SH-SY5Y (cell line): ENCODE measurements at regions not wholly inside any gene's neighbourhood (a gene's known extent, or its start where the extent isn't known, plus 50 kb on each side); places are given as distances from the start of the nearest gene placed in this dataset.

Source experiments
- GATA2 ChIP-seq: IDR thresholded peaks from 2 replicates; pipeline ENCODE4 v1.6.1; 2011; ENCODE audit warnings: mild to moderate bottlenecking, low read depth, low read length
- GATA3 ChIP-seq: IDR thresholded peaks from 2 replicates; pipeline ENCODE4 v1.6.1; 2011; ENCODE audit warnings: low read depth, mild to moderate bottlenecking, low read length, moderate library complexity

- TF ChIP-seq GATA2, result no peak
- TF ChIP-seq GATA3, result no peak
Observed at GRCh38 chr16:88296437-88297177, 86.2 kb upstream of the ZNF469 start.

DNA sequence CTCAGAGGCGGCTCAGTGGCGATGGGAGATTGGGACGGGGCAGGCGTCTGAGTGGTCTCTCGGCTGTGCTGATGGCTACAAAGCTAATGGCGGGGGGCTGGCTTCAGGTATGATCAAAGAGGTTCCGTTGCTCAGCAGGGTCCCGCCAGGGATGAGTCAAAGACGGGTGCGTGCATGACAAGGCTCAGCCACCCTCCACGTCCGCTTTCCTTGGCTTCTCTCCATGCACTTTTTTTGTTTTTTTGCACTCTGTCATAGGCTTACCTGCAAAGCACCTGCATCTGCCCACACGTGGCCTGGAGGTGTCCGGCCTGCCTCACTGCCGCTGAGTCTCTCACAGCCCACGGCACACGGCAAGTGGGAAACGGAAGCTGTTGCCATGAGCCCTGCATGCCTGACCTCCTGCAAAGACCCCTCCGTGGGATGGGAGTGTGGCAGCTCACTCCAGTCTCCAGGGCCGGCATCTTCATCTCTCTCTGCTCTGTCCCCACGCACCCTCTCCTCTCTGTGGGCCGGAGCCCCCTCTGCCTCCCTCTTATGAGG, 85.5 kb upstream of the ZNF469 start:
- TF ChIP-seq GATA2 (no peak), GATA3 (no peak)

GRCh38 chr16:88298181-88298832, 84.5 kb upstream of the ZNF469 start:
- TF ChIP-seq GATA3 (no peak), GATA2 (no peak)

GRCh38 chr16:88298833-88299745, 83.7 kb upstream of the ZNF469 start:
- TF ChIP-seq GATA3 (no peak), GATA2 (no peak)

- no peak for TF ChIP-seq GATA2
- TF ChIP-seq GATA3, result no peak
Observed at GRCh38 chr16:88299751-88300462, 82.9 kb upstream of the ZNF469 start.

DNA sequence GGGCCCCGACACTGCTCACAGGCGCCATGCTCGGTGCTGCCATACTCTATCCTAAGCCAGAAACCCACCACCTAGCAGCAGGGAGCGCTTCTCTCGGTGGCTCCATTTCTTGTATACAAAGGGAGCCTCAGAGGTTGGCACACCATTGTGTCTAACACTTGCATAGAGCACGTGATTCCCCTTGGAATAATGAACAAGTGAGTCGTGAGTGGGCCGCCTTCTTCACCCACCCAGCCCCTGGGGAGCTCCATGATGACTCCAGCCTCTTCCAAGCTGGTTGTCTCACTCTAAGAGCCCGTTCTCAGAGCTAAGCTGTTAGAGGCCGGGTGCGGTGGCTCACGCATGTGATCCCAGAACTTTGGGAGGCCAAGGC, 82.3 kb upstream of the ZNF469 start:
- TF ChIP-seq GATA2 (no peak), GATA3 (no peak)

- no peak for TF ChIP-seq GATA2
- TF ChIP-seq GATA3, result no peak
Observed at GRCh38 chr16:88301431-88301830, 81.3 kb upstream of the ZNF469 start.

DNA sequence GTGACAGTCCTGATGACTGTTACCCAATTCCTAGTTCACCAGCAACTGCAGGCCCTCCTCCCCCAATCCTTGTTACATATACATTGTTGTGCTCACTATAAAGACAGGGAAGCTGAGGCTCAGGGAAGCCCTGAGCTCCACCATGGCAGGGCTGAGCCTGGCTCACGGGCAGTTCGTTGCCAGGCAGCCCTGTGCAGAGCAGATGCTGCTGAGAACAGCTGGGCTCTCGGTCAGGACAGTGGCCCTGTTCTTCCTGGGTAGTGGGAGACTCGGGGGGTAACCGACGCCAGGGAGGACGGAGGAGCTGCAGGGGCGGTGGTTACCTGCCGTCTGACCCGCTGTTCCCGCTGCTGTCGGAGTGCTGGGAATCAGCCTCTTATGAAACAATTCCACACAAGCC, 80.9 kb upstream of the ZNF469 start:
- no peak for TF ChIP-seq GATA2
- TF ChIP-seq GATA3, result no peak

- TF ChIP-seq GATA2, result no peak
- no peak for TF ChIP-seq GATA3
Observed at GRCh38 chr16:88302666-88303065, 80.1 kb upstream of the ZNF469 start.

DNA sequence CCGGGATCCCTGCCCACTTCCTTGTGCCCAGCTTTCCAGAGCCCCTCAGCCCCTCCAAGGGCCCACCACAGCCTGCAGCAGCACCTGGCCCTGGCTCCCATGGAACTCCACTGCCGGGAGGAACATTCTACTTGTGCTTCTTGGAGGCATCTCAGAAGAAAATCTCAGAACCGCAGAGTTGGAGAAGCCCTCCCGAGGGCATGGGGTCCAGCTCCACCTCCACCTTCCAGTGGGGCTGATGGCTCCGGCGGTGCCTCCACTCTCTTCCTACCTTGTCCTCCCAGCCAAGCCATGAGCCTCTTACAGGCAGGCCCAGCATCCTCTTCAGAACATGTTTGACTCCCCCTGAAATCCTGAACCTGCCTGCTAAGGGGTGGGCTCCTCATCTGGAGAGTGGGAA, 79.4 kb upstream of the ZNF469 start:
- TF ChIP-seq GATA3 (no peak), GATA2 (no peak)

- TF ChIP-seq GATA2 (no peak), GATA3 (no peak)
Observed at GRCh38 chr16:88303890-88304819, 78.6 kb upstream of the ZNF469 start.

DNA sequence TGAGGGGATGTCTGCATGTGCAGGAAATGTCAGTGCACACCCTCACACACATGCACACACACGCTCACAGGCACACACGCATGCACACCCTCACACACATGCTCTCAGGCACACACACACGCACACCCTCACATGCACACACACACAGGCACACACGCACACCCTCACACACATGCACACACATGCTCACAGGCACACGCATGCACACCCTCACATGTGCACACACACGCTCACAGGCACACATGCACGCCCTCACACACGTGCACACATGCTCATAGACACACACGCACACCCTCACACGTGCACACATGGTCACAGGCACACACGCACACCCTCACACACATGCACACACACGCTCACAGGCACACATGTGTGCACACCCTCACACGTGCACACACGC, 77.6 kb upstream of the ZNF469 start:
- no peak for TF ChIP-seq GATA3
- no peak for TF ChIP-seq GATA2

GRCh38 chr16:88306411-88306810, 76.3 kb upstream of the ZNF469 start:
- TF ChIP-seq GATA3 (no peak), GATA2 (no peak)
